Mesodermal cell (in vitro differentiated cells): ENCODE measurements at regions not wholly inside any gene's neighbourhood (a gene's known extent, or its start where the extent isn't known, plus 50 kb on each side); places are given as distances from the start of the nearest gene placed in this dataset.
"Not testable (repeated sequence)": the region's sequence is repeated elsewhere in the genome, so short reads cannot be mapped to it uniquely, and the experiment has no call there.

ENCODE experiments used
- H3K27ac ChIP-seq: 2 replicates; pipeline ENCODE4 v1.7.0; 2013; ENCODE audit warnings: mild to moderate bottlenecking, low read depth, low read length, moderate library complexity; ENCODE audit not compliant: severe bottlenecking
- H3K36me3 ChIP-seq: 2 replicates; pipeline ENCODE4 v1.7.1; 2013; ENCODE audit warnings: mild to moderate bottlenecking, low read length, moderate library complexity; ENCODE audit not compliant: control insufficient read depth, insufficient read depth
- H3K4me1 ChIP-seq: one replicate; pipeline ENCODE4 v1.7.1; 2013; ENCODE audit warnings: mild to moderate bottlenecking, low read length; ENCODE audit not compliant: insufficient read depth, control insufficient read depth, poor library complexity, severe bottlenecking
- H3K4me3 ChIP-seq: 2 replicates; pipeline ENCODE4 v1.7.0; 2013; ENCODE audit warnings: low read length, control low read depth, mild to moderate bottlenecking; ENCODE audit not compliant: insufficient read depth, poor library complexity, severe bottlenecking; ENCODE audit errors: extremely low read depth
- H3K9me3 ChIP-seq: 2 replicates; pipeline ENCODE4 v1.7.1; 2013; ENCODE audit warnings: mild to moderate bottlenecking, low read length, moderate library complexity; ENCODE audit not compliant: control insufficient read depth
- WGBS, 2 experiments: methylation state at CpG; one replicate each; pipeline ENCODE4 v1.1.5; 2013; ENCODE audit warnings: missing lambda C conversion rate in 2 of 2; ENCODE audit not compliant: insufficient coverage in 2 of 2; 5-methylcytosine and 5-hydroxymethylcytosine counted together

GRCh38 chr7:140262242-140262903, 85.6 kb upstream of the KDM7A start:
- 86 to 94% methylated on average over 5 of the region's 6 CpGs for WGBS, 2 experiments
- no peaks in the 10 kb centered on the region for H3K4me1 ChIP-seq
- no peak overlapping the region for H3K4me3 ChIP-seq
- no peaks in the 10 kb centered on the region for H3K9me3 ChIP-seq
- no peak overlapping the region for H3K27ac ChIP-seq
- H3K36me3 ChIP-seq: no peaks in the 10 kb centered on the region

GRCh38 chr7:140261522-140261921, 84.7 kb upstream of the KDM7A start:
- Histone ChIP-seq H3K9me3 (no peaks in the 10 kb centered on the region), H3K4me3 (no peak overlapping the region), H3K36me3 (no peaks in the 10 kb centered on the region), H3K4me1 (no peaks in the 10 kb centered on the region), H3K27ac (no peak overlapping the region)
- WGBS, 2 experiments: 100% methylated on average over 1 of the region's 1 CpG; no CpG with 5 or more reads in 1 of the 2 experiments

GRCh38 chr7:140261105-140261486, 84.3 kb upstream of the KDM7A start:
- H3K4me1 ChIP-seq: no peaks in the 10 kb centered on the region
- WGBS, 2 experiments: 92 to 97% methylated on average over 2 to 5 of the region's 5 CpGs
- no peak overlapping the region for H3K27ac ChIP-seq
- H3K9me3 ChIP-seq: no peaks in the 10 kb centered on the region
- no peak overlapping the region for H3K4me3 ChIP-seq
- no peaks in the 10 kb centered on the region for H3K36me3 ChIP-seq

GRCh38 chr7:140260352-140261104, 83.7 kb upstream of the KDM7A start:
- Histone ChIP-seq H3K4me3 (no peak overlapping the region), H3K4me1 (no peaks in the 10 kb centered on the region), H3K27ac (no peak overlapping the region), H3K36me3 (no peaks in the 10 kb centered on the region), H3K9me3 (no peaks in the 10 kb centered on the region)
- WGBS, 2 experiments: 76 to 88% methylated on average over 5 to 6 of the region's 10 CpGs

- not testable (repeated sequence) for H3K9me3 ChIP-seq, H3K4me1 ChIP-seq, H3K4me3 ChIP-seq, H3K36me3 ChIP-seq, H3K27ac ChIP-seq
- WGBS, 2 experiments: 88 to 100% methylated on average over 1 of the region's 3 CpGs
Measured at GRCh38 chr7:140257278-140257677, 80.5 kb upstream of the KDM7A start.

- WGBS, 2 experiments: 81 to 97% methylated on average over 7 to 8 of the region's 9 CpGs
- not testable (repeated sequence) for H3K4me1 ChIP-seq, H3K27ac ChIP-seq, H3K36me3 ChIP-seq, H3K4me3 ChIP-seq, H3K9me3 ChIP-seq
Measured at GRCh38 chr7:140254976-140255375, 78.2 kb upstream of the KDM7A start.

- H3K27ac ChIP-seq: no peak overlapping the region
- peaks cover 4% of the 10 kb centered on the region for H3K4me1 ChIP-seq
- 86% methylated on average over 2 of the region's 3 CpGs; no CpG with 5 or more reads in 1 of the 2 experiments for WGBS, 2 experiments
- H3K4me3 ChIP-seq: no peak overlapping the region
- H3K36me3 ChIP-seq: no peaks in the 10 kb centered on the region
- no peaks in the 10 kb centered on the region for H3K9me3 ChIP-seq
Measured at GRCh38 chr7:140249036-140249806, 72.4 kb upstream of the KDM7A start.

- no peak overlapping the region for H3K4me3 ChIP-seq
- no peak overlapping the region for H3K27ac ChIP-seq
- H3K9me3 ChIP-seq: no peaks in the 10 kb centered on the region
- no peaks in the 10 kb centered on the region for H3K36me3 ChIP-seq
- WGBS, 2 experiments: 80 to 100% methylated on average over 1 of the region's 3 CpGs
- H3K4me1 ChIP-seq: peaks cover 5% of the 10 kb centered on the region
Measured at GRCh38 chr7:140247559-140247958, 70.8 kb upstream of the KDM7A start.

GRCh38 chr7:140245611-140246105, 68.9 kb upstream of the KDM7A start:
- Histone ChIP-seq H3K36me3 (no peaks in the 10 kb centered on the region), H3K4me1 (peaks cover 15% of the 10 kb centered on the region), H3K27ac (no peak overlapping the region), H3K9me3 (no peaks in the 10 kb centered on the region), H3K4me3 (no peak overlapping the region)
- 91 to 93% methylated on average over 3 to 4 of the region's 7 CpGs for WGBS, 2 experiments

- H3K9me3 ChIP-seq: no peaks in the 10 kb centered on the region
- peak overlapping the region; percentile 81 for H3K27ac ChIP-seq
- H3K36me3 ChIP-seq: no peaks in the 10 kb centered on the region
- no peak overlapping the region for H3K4me3 ChIP-seq
- 46 to 50% methylated on average over 2 to 3 of the region's 4 CpGs for WGBS, 2 experiments
- H3K4me1 ChIP-seq: peaks cover 18% of the 10 kb centered on the region
Measured at GRCh38 chr7:140242057-140243031, 65.6 kb upstream of the KDM7A start.
